Astrocyte (in vitro differentiated cells and primary cell): ENCODE measurements at regions not wholly inside any gene's neighbourhood (a gene's known extent, or its start where the extent isn't known, plus 50 kb on each side); places are given as distances from the start of the nearest gene placed in this dataset.

ENCODE experiments used
- DNase-seq: peaks from one replicate; pipeline ENCODE4 v3.0.0-alpha.2; 2010; ENCODE audit warnings: low read depth
- FAIRE-seq: peaks from 2 replicates; lab custom pipeline; 2011; peaks lifted over from hg19 to GRCh38; lab: Jason Lieb, UNC
- H2AFZ ChIP-seq: 2 replicates; pipeline ENCODE4 v1.6.0; 2012; ENCODE audit warnings: low read depth, low read length, inconsistent platforms
- H3K27ac ChIP-seq: 2 replicates; pipeline ENCODE4 v1.5.1; 2011; ENCODE audit warnings: low read depth, low read length, inconsistent platforms
- H3K27me3 ChIP-seq: 2 replicates; pipeline ENCODE4 v1.6.0; 2011; ENCODE audit warnings: low read length, inconsistent platforms; ENCODE audit not compliant: insufficient read depth
- H3K36me3 ChIP-seq: 2 replicates; pipeline ENCODE4 v1.5.1; 2011; ENCODE audit warnings: low read length, inconsistent platforms; ENCODE audit not compliant: insufficient read depth
- H3K4me1 ChIP-seq: 2 replicates; pipeline ENCODE4 v1.5.1; 2011; ENCODE audit warnings: low read length, inconsistent platforms; ENCODE audit not compliant: insufficient read depth
- H3K4me2 ChIP-seq: 2 replicates; pipeline ENCODE4 v1.6.0; 2012; ENCODE audit warnings: low read length, inconsistent platforms
- H3K4me3 ChIP-seq: 2 replicates; pipeline ENCODE4 v1.5.1; 2011; ENCODE audit warnings: low read depth, mild to moderate bottlenecking, low read length, inconsistent platforms; ENCODE audit not compliant: insufficient read depth
- H3K79me2 ChIP-seq: 2 replicates; pipeline ENCODE4 v1.6.0; 2012; ENCODE audit warnings: mild to moderate bottlenecking, low read length, inconsistent platforms; ENCODE audit not compliant: insufficient read depth
- H3K9ac ChIP-seq: 2 replicates; pipeline ENCODE4 v1.6.0; 2012; ENCODE audit warnings: mild to moderate bottlenecking, low read length, inconsistent platforms
- H3K9me3 ChIP-seq: 2 replicates; pipeline ENCODE4 v1.5.1; 2012; ENCODE audit warnings: low read depth, mild to moderate bottlenecking, low read length, inconsistent platforms; ENCODE audit not compliant: insufficient read depth
- H4K20me1 ChIP-seq: 2 replicates; pipeline ENCODE4 v1.6.0; 2012; ENCODE audit warnings: low read length, inconsistent platforms; ENCODE audit not compliant: insufficient read depth
- H3K27ac Mint-ChIP-seq: one replicate; pipeline ENCODE4 v1.8.0; 2021; ENCODE audit warnings: mild to moderate bottlenecking, mixed read lengths; ENCODE audit not compliant: unreplicated experiment
- H3K27me3 Mint-ChIP-seq: one replicate; pipeline ENCODE4 v1.8.0; 2021; ENCODE audit warnings: low read depth, mixed read lengths; ENCODE audit not compliant: unreplicated experiment
- H3K36me3 Mint-ChIP-seq: one replicate; pipeline ENCODE4 v1.8.0; 2021; ENCODE audit warnings: low read depth, mixed read lengths; ENCODE audit not compliant: unreplicated experiment
- H3K4me1 Mint-ChIP-seq: one replicate; pipeline ENCODE4 v1.8.0; 2021; ENCODE audit warnings: low read depth, mixed read lengths; ENCODE audit not compliant: unreplicated experiment
- H3K4me3 Mint-ChIP-seq: one replicate; pipeline ENCODE4 v1.8.0; 2021; ENCODE audit warnings: mild to moderate bottlenecking, moderate library complexity, mixed read lengths; ENCODE audit not compliant: unreplicated experiment
- H3K9me3 Mint-ChIP-seq: one replicate; pipeline ENCODE4 v1.8.0; 2021; ENCODE audit warnings: mild to moderate bottlenecking, mixed read lengths; ENCODE audit not compliant: unreplicated experiment
- EZH2 ChIP-seq: IDR thresholded peaks from 2 replicates; pipeline ENCODE4 v1.6.1; 2012; ENCODE audit warnings: mild to moderate bottlenecking, low read length, inconsistent platforms; ENCODE audit not compliant: insufficient read depth
- TF ChIP-seq, protein P1 (sequence below): IDR thresholded peaks from 2 replicates; pipeline ENCODE4 v1.5.1; 2011; ENCODE audit warnings: low read depth, mild to moderate bottlenecking, inconsistent platforms, low read length, moderate library complexity; ENCODE audit not compliant: insufficient read depth

DNA sequence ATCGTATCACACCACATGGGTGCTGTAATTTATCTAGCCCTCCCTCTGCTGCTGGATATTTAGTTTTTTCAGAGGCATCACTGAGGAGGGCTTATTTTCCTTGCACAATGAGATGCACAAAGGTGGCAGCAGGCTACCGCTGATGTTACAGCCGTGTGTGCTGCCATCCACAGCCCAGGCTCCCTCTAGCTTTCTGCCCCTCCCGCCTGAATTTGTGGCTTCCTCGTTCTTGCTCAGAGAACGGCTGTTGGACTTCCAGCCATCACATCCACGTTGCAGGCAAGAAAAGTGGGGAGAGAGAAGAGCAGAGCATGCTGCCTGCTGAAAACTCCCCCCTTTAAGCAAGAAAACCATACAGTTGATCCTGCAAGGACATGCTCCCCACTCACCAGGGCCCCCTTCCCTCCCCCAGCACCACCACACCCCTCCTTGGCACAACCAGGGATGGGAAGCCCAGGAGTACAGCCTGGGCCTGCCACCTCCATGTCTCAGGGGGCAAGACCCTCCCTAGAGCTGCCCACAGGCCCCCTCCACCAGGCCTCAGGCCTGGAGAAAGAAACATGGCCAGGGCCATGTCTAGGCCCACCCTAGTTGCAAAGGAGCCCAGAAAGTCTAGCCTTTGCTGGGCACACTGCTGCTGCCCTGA, 102.6 kb downstream of the MRPL14 start:
- H3K27me3 Mint-ChIP-seq = peaks cover 43% of the 10 kb centered on the region
- H3K4me3 ChIP-seq = no peak overlapping the region
- no peaks in the 10 kb centered on the region for H3K79me2 ChIP-seq
- no peak overlapping the region for H2AFZ ChIP-seq
- no peak overlapping the region for H3K9ac ChIP-seq
- H3K4me1 ChIP-seq = peaks cover 8% of the 10 kb centered on the region
- no peaks in the 10 kb centered on the region for H3K27me3 ChIP-seq
- H3K9me3 ChIP-seq = no peaks in the 10 kb centered on the region
- H3K4me1 Mint-ChIP-seq = peaks cover 12% of the 10 kb centered on the region
- H3K4me2 ChIP-seq = no peak overlapping the region
- FAIRE-seq = no peak
- peaks cover 3% of the 10 kb centered on the region for H3K9me3 Mint-ChIP-seq
- no peaks in the 10 kb centered on the region for H3K36me3 ChIP-seq
- peaks cover 2% of the 10 kb centered on the region for H3K36me3 Mint-ChIP-seq
- no peak overlapping the region for H3K27ac ChIP-seq
- no peak for DNase-seq
- no peak overlapping the region for H3K27ac Mint-ChIP-seq
- H3K4me3 Mint-ChIP-seq = no peak overlapping the region
- TF ChIP-seq, protein P1, sequence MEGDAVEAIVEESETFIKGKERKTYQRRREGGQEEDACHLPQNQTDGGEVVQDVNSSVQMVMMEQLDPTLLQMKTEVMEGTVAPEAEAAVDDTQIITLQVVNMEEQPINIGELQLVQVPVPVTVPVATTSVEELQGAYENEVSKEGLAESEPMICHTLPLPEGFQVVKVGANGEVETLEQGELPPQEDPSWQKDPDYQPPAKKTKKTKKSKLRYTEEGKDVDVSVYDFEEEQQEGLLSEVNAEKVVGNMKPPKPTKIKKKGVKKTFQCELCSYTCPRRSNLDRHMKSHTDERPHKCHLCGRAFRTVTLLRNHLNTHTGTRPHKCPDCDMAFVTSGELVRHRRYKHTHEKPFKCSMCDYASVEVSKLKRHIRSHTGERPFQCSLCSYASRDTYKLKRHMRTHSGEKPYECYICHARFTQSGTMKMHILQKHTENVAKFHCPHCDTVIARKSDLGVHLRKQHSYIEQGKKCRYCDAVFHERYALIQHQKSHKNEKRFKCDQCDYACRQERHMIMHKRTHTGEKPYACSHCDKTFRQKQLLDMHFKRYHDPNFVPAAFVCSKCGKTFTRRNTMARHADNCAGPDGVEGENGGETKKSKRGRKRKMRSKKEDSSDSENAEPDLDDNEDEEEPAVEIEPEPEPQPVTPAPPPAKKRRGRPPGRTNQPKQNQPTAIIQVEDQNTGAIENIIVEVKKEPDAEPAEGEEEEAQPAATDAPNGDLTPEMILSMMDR = no peak
- no peak for TF ChIP-seq EZH2
- no peaks in the 10 kb centered on the region for H4K20me1 ChIP-seq

DNA sequence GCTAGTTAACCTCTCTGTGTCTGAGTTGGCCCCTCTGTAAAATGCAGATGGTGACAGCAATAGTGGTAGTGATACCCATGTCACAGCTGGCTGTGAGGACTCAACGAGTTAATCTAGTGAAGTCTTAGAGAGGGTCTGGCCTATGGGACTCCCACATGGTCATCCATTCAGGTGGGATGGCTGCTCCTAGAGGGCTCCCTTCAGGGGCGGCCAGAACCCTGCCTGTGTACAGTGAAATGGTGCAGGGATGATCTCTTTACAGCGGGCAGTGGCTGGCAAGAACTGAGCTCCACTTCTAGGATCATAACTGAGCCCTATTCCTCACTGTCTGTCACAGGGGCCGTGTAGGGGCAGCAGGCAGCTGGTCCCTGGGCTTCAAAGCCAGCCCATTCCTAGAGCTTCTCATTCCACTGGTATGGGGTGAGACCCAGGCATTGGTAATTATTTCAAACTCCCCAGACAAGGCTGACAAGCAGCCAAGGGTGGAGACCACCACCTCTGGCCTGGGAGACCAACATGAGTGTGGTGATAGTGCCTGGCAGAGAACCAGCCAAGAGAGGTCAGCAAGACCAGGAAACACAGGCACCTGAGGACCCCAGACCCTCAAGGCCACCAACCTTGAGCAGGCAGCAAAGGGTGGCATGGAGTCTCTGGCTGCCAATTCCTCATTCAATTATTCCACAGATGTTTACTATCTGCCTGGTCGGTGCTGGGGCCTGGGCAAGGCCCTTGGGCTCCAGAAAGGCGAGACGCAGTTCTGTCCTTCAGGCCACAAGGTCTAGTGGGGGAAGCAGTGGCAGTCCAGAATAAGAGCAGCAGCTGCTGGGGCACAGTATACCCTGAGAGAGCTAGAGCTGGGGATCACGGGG, 103.4 kb downstream of the MRPL14 start:
- no peak overlapping the region for H3K9ac ChIP-seq
- H3K4me2 ChIP-seq = no peak overlapping the region
- no peaks in the 10 kb centered on the region for H3K36me3 ChIP-seq
- H4K20me1 ChIP-seq = no peaks in the 10 kb centered on the region
- H2AFZ ChIP-seq = no peak overlapping the region
- Mint-ChIP-seq H3K36me3 (peaks cover 2% of the 10 kb centered on the region), H3K27me3 (peaks cover 36% of the 10 kb centered on the region), H3K4me3 (no peak overlapping the region), H3K4me1 (peaks cover 12% of the 10 kb centered on the region), H3K9me3 (peaks cover 3% of the 10 kb centered on the region), H3K27ac (no peak overlapping the region)
- TF ChIP-seq, protein P1 = no peak
- no peak for TF ChIP-seq EZH2
- H3K4me3 ChIP-seq = no peak overlapping the region
- no peaks in the 10 kb centered on the region for H3K79me2 ChIP-seq
- no peaks in the 10 kb centered on the region for H3K27me3 ChIP-seq
- no peaks in the 10 kb centered on the region for H3K9me3 ChIP-seq
- H3K27ac ChIP-seq = no peak overlapping the region
- no peak for FAIRE-seq
- H3K4me1 ChIP-seq = peaks cover 8% of the 10 kb centered on the region
- DNase-seq = no peak
